GM21723 (cell line): ENCODE measurements at regions not wholly inside any gene's neighbourhood (a gene's known extent, or its start where the extent isn't known, plus 50 kb on each side); places are given as distances from the start of the nearest gene placed in this dataset.
"Not testable (repeated sequence)": the region's sequence is repeated elsewhere in the genome, so short reads cannot be mapped to it uniquely, and the experiment has no call there.

Experiments used
- ATAC-seq: cut with Tn5 transposase; IDR thresholded peaks from one replicate; pipeline ENCODE4 v1.9.1; 2021; ENCODE audit warnings: mild to moderate bottlenecking, moderate library complexity; ENCODE audit not compliant: unreplicated experiment

DNA sequence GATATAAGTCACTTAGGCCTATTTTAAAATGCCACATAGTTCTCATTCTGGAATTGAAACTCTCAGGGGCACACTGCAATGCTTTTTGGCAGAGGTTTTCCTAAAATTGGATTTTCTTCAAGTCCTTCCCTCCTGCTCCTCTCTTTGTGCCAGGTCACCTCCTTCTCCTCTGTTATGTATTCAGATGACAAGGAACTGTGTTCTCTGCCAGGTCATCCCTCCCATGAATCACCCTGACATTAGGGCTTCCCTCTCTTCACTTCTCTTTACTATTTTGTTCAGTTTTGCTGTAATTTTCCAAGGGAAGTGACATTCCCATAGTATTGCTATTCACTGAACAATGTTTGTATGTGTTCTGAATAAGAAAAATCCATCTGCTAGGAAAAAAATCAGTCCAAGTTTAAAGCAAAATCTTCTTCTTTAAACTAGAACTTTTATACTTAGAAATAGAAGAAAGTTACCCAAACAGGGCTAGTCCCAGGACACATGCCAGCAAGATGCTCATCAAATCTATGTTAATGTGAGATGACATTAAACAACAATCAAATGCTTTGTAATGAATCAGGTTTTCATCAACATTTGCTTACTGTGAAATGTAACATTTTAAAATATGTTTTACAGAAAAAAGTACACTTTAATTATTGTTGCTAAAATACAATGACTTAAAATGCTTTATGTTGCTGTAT is 461.1 kb downstream of the MMUT start:
- no peak for ATAC-seq

DNA sequence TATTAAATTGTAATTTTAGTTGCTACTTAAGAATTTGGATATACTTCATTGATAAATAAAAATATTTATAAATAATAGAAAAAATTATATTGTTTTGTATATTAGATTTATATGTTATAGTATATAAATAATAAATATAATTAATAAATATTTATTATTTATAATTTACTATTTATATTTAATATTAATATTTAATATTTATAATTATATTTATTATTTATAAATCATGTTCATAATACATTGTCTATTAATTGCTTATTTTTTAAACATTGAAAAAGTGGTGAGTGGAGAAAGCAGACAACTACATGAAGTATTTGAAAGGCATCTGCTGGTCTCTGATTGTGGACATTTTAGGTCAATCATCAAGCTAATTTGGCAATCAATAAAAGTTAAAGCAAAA is 464.5 kb downstream of the MMUT start:
- no peak for ATAC-seq

DNA sequence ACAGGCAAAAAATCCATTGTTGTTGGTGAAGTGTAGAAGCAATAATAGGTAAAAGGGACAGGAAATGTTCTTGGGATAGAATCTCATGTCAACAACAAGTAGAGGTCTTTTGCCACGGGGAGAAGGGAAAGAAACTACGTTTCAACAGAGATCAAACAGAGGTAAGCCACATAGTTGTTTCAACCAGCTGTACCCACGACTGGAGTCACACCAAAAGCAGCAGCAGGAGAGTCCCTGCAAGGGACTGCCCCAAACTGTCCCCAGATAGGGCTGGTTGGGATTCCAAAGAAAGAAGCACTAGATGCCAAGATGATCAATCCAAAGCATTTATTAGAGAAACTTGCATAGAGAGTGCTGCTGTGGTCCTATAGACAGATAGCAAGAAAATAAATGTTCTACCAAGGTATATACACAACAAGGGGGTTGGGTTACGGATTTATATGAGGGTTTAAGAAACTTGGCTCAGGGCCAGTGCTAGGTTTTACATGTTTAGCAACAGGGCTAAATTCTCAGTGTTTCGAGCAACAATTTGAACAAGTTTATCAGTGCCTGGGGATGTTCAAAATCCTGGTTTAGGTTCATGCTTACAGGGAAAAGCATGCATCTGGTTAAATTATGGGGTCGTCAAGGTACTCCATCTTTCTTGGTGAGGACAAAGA is 466.5 kb downstream of the MMUT start:
- ATAC-seq: no peak

DNA sequence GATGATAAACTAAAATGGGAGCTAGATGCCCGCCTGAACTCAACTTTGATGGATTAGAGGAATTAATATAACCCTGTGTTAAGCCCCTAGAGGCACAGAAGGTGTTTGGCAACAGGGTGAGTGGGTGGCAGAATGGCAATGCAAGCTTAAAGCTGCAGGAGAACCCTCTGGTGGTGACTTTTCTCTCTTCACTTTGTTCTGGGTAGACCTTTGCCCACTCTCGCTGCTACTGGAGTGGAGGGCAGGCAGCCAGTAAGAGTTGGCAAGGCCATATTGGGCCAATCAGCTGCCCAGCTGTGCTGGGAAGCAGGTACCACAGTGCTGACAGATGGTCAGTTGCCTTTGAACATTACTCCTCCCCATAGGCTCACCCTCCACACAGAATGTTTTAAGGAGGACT is 468.2 kb downstream of the MMUT start:
- no peak for ATAC-seq

DNA sequence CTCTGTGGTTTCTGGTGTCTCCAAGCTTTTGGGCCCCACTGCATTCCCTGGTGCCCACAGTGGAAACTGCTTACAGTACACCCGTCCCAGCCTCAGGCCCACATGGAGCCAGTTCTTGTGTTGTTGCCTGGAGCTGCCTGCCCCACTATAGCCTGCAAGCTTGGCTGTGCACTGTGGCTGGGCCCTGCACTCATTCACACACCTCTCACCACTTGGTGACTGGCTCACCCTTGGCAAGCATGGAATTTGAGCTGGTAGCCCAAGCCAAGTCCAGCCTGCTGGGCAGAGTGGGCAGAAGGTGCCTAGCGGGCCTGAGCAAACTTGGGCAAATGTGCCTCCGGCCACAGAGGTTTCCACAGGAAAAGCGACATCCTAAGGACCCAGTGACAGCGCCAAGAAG is 472.3 kb downstream of the MMUT start:
- no peak for ATAC-seq

DNA sequence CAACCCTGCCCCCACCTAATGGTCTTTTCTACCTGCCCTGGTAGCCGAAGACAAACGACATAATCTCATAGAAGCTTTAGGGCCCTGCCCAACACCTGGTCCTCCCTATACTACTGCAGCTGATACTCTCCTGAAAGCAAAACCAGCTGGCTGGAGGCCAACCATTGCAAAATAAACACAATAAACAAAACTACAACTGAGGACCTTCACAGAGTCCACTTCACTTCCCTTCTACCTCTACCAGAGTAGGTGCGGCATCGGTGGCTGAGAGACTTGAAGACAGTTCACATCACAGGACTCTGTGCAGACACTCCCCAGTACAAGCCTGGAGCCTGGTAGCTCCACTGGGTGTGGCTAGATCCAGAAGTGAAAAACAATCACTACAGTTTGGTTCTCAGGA is 476.2 kb downstream of the MMUT start:
- ATAC-seq: no peak

DNA sequence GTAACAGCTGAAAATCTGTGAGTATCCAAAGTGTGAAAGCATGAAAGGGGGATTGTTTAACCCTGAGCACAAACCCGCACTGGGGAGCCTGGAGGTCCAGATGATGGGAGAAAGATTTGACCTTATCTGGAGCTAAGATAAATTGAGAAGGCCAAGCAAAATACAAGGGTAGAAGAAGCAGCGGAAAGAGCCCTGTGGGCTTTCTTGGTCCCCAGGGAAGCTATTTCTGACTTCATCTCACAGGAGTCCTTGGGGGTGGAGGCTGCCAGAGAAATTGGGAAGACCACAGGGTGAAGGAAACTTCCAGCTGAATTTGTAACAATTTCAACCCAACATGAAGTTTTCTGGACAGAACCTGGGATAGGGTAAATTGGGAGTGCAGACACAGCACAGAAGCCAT is 476.9 kb downstream of the MMUT start:
- ATAC-seq: no peak

DNA sequence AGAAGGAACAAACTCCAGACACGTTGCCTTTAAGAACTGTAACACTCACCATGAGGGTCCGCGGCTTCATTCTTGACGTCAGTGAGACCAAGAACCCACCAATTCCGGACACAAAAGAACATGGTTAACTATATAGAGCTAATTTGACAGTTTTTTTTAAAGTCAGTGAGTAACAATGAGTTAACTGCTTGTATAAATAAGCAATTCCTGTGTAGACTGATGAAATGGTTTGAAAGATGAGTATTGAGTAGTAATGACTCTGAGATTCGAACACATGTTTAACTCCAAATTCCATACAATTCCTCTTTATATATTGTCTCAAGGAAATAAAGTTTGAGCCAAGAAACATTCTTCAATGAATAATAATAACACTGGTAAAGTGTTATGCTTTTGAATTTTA is 478.0 kb downstream of the MMUT start:
- no peak for ATAC-seq

DNA sequence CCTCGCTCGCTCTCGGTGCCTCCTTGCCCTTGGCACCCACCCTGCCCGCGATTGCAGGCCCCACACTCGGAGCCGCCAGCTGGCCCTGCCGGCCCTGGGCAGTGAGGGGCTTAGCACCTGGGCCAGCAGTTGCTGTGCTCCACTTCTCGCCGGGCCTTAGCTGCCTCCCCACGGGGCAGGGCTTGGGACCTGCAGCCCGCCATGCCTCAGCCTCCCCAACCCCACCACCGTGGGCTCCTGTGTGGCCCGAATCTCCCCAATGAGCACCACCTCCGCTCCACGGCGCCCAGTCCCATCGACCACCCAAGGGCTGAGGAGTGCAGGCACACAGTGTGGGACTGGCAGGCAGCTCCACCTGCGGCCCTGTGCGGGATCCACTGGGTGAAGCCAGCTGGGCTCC is 479.1 kb downstream of the MMUT start:
- ATAC-seq: not testable (repeated sequence)

DNA sequence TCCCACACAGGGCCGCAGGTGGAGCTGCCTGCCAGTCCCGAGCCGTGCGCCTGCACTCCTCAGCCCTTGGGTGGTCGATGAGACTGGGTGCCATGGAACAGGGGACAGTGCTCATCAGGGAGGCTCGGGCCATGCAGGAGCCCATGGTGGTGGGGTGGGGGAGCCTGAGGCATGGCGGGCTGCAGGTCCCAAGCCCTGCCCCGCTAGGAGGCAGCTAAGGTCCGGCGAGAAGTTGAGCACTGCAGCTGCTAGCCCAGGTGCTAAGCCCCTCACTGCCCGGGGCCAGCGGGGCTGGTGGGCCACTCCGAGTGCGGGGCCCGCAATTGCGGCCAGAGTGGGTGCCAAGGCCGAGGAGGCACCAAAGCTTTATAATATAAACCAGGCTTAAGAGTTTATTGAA is 479.7 kb downstream of the MMUT start:
- ATAC-seq: no peak

DNA sequence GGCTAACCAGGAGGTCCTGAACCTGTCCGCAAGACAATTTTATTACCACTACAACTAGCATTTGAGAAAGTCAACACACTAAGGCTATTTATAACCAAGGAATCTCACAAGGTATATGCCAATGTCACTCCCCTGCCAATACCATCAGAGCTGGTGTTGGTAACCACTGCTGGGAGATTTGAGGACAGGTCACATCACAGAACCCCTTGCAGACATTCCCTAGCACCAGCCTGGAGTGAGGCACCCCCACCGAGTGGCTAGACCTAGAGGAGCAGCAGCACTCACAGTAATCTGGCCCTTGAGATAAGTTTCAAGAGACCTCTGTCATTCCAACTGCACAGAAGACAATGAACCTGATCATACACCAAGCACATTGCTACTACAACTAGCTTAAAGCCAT is 483.2 kb downstream of the MMUT start:
- ATAC-seq: no peak

DNA sequence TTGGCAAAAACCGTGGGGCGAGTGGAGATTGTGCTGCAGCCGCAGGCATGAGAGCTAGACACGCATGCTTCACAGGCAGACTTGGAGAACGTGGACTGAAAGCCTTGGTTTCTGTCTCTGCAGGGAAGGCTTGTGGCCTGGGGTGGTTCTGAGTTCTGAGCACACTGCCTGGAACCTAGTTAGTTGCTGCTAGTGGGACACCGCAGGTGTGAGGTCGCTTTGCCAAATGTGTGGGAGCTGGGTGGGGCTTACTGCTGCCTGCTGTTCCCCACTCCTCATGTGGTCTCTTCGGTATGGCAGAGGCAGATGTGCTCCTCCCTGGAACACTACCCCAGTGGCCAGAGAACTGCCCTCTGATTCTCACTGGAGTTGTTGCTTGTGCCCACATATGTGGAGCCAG is 484.0 kb downstream of the MMUT start:
- ATAC-seq: no peak

DNA sequence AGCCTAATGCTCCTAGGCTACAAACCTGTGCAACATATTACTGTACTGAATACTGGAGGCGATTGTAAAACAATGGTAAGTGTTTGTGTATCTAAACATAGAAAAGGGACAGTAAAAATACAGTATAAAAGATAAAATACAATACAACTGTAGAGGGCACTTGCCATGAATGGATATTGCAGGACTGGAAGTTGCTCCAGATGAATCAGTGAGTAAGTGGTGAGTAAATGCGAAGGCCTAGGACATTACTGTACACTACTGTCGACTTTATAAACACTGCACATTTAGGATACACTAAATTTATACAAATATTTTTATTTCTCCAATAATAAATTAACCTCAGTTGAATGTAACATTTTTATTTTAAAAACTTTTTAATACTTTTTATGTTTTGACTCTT is 485.0 kb downstream of the MMUT start:
- no peak for ATAC-seq

DNA sequence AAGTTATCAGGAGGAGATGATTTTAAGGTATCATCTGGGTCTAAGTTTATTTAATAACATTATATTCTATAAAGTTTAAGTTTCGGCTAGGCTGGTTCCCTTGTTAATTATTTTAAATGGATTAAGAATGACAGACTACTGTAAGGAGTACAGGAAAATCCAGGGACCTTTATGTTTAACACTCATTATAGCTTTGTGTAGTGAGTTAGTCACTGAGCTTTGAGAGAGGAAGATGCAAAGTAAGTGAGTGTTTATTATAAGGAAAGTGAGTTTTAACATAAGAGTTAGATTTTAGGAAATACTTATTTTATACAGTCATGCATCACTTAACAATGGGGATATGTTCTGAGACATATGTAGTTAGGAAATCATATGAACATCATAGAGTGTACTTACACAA is 485.5 kb downstream of the MMUT start:
- ATAC-seq: no peak

DNA sequence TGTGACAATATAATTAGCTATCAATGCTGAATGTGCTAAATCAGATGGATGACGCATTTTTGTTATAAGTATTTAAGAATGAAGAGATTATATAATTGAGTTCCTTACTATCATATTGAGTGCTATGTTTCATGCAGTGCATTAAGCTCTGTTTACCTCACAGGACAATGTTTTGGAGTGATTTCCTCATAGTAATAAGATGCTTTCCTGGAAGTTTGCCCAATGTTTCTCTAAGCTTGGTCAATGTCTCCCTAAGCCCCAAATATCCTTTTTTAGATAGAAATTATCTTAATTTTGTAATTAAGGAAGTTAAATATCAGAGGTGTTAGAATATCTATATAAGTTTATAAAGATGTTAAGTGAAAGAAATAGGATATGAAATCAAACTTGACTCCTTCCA is 489.6 kb downstream of the MMUT start:
- no peak for ATAC-seq

DNA sequence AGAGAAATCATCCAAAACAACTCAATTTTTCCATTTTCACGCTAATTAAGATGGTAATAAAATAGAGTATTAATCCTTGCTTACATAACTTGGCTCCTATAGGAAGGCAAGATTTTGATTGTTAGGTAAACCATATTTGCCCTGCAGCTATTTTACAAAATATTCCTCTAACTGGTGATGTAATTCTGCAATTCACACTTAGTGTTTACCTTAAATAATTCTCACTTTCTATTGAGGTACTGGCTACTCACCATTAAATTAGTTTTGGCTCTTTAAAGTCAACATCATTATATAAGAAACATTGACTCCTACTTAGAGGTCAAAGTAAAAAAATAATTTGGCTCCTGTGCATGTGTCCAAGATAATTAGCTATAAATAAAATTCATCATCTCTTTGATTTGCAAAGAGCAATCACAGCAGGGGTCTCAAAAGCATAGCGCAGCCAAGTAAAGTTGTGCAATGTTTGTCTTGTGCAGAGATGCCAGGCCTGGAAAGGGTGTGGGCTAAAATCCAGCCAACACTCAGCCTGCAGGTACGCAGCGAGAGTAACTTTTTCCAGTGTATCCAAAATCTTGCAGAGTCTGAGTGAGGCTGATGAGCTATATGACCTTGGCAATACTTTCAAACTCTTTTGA is 501.2 kb downstream of the MMUT start:
- ATAC-seq: no peak

DNA sequence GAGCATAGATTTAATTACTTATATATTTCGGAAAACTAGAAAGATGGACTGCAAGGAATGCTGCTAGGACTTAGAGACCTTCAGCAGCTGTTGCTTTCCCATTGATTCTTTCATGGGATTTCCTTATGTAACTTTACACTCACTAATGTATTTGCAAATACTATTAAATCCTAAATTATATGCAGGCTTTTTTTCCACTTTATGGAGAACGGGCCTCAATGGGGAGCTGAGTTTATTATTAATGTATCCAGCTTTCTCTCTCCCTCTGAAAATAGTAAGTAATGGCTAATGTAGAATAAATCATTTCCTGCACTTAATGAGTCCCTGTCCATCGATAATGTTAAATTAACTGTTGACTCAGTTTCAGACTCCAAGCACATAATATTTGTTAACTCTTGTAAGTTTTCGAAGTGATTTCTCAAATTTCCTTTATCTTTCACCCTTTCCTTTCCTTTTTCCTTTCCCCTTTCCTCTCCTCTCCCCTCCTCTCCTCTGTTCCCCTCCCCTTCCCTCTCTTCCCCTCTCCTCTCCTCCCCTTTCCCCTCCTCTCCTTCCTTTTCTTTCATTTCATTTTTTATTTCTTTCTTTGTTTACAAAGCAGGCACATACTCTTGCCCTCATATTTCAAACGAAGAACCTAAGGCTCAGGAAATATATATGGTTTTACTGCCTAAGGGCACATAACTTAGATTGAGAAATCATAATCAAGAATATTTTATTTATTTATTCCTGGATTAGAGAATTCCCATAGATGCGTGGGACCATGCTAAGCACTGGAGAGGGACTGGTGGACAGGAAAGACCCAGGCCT is 503.6 kb downstream of the MMUT start:
- ATAC-seq: no peak

DNA sequence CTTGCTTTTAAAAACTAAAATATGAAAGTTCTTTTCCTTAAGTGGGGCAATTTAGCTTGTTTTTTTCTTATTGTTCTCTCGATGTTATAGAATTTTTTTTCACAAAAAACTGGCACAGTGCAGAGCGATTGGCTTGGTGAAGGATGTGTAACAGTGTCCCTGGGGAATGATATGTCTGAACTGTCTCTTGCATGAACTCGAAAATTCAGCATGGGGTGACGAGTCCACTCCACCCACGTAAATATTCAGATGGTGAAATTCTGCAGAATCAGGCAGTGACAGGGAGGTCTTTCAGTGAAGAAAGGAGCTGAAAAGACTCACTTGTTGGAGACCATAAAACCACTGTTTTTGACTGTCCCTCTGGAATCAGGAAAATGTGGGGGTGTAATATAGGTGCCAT is 505.3 kb downstream of the MMUT start:
- ATAC-seq: no peak

DNA sequence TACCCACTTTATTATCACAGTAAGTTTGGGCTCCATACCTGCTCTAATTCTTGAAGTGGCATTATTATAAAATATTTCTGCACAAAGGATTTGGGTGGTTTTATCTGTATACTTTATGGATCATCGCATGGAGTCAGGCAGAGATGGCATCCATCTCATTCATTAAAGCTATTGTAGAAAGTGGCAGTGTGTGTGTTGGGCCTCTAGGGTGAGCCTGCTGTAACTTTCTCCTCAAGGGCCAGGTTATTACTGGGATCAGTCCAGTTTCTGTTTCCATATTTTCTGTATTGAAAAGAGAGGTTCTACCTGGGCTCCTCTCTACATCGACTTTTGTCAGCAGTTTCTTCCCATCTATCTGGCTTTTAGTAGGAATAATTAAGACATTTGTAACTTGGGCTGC is 511.1 kb downstream of the MMUT start:
- no peak for ATAC-seq

DNA sequence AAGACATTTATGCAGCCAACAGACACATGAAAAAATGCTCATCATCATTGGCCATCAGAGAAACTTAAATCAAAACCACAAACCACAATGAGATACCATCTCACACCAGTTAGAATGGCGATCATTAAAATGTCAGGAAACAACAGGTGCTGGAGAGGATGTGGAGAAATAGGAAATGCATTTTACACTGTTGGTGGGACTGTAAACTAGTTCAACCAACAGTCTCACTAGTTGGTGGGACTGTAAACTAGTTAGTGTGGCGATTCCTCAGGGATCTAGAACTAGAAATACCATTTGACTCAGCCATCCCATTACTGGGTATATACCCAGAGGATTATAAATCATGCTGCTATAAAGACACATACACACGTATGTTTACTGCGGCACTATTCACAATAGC is 518.8 kb downstream of the MMUT start:
- ATAC-seq: not testable (repeated sequence)

DNA sequence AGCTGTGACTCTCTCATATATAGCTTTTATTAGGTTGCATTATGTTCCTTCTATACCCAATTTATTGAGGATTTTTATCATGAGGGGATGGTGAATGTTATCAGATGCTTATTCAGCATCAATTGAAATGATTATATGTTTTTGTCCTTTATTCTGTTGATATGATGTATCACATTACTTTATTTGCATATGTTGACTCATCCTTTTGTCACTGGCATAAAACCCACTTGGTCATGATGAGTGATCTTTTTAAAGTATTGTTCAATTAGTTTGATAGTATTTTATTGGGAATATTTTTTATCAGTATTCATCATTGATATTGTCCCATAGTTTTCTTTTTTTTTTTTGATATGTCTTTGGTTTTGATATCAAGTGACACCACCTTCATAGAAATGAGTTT is 529.9 kb downstream of the MMUT start:
- no peak for ATAC-seq

DNA sequence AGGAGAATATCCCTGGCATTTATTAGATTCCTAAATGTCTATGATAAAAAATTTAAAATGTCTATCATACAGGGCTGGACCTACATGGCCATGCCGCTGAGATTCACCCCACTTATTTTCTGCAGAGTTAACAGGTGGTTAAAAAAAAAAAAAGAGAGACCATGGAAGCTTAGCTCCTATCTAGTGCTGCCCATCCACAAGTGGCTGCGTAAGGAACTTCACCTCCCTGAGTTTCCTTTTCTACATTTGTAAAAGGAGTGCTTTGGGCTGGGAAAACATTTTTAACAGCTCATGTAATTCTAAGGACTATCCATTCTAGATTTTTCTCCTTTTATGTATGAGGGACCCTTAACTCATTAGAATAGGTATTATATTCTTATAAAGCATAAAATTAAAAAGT is 534.1 kb downstream of the MMUT start:
- ATAC-seq: no peak
